ENCODE measurements at regions not wholly inside any gene's neighbourhood (a gene's known extent, or its start where the extent isn't known, plus 50 kb on each side); places are given as distances from the start of the nearest gene placed in this dataset.

- no peak for TF ChIP-seq CTCF (IDR thresholded peaks at IDR 0.05; ENCODE audit: low read depth, low read length, poor library complexity, severe bottlenecking)
- no peak for TF ChIP-seq EZH2phosphoT487 (IDR thresholded peaks at IDR 0.05; ENCODE audit: borderline replicate concordance, low read length)
Observed at GRCh38 chr6:144599615-144600014, 314.5 kb downstream of the UTRN start.
